LoVo (cell line): ENCODE measurements at regions not wholly inside any gene's neighbourhood (a gene's known extent, or its start where the extent isn't known, plus 50 kb on each side); places are given as distances from the start of the nearest gene placed in this dataset.
A peak's percentile ranks its signal among the peaks of the same experiment; 100 is the strongest.
"Not testable (repeated sequence)": the region's sequence is repeated elsewhere in the genome, so short reads cannot be mapped to it uniquely, and the experiment has no call there.

Experiments
- DNase-seq: peaks from one replicate; pipeline ENCODE4 v3.0.0-alpha.2; 2016; ENCODE audit warnings: low spot score

- DNase-seq = no peak
Observed at GRCh38 chr7:67301667-67302066, 305.0 kb downstream of the TYW1 start.

GRCh38 chr7:67302113-67303039, 305.7 kb downstream of the TYW1 start:
- peak; percentile 99 for DNase-seq

GRCh38 chr7:67304846-67305245, 308.2 kb downstream of the TYW1 start:
- DNase-seq = not testable (repeated sequence)

GRCh38 chr7:67306331-67306730, 309.7 kb downstream of the TYW1 start:
- no peak for DNase-seq

- no peak for DNase-seq
Observed at GRCh38 chr7:67309764-67310549, 313.3 kb downstream of the TYW1 start.

- DNase-seq = no peak
Observed at GRCh38 chr7:67311901-67312300, 315.3 kb downstream of the TYW1 start.

- DNase-seq = no peak
Observed at GRCh38 chr7:67313213-67313612, 316.6 kb downstream of the TYW1 start.

GRCh38 chr7:67316902-67317301, 320.3 kb downstream of the TYW1 start:
- not testable (repeated sequence) for DNase-seq

- not testable (repeated sequence) for DNase-seq
Observed at GRCh38 chr7:67328257-67328656, 331.6 kb downstream of the TYW1 start.

- not testable (repeated sequence) for DNase-seq
Observed at GRCh38 chr7:67335165-67335564, 338.5 kb downstream of the TYW1 start.

- not testable (repeated sequence) for DNase-seq
Observed at GRCh38 chr7:67335663-67336062, 339.0 kb downstream of the TYW1 start.

GRCh38 chr7:67338545-67338944, 341.9 kb downstream of the TYW1 start:
- not testable (repeated sequence) for DNase-seq

- DNase-seq = no peak
Observed at GRCh38 chr7:67341153-67341768, 344.6 kb downstream of the TYW1 start.

GRCh38 chr7:67343114-67343513, 346.5 kb downstream of the TYW1 start:
- no peak for DNase-seq

GRCh38 chr7:67343572-67343971, 346.9 kb downstream of the TYW1 start:
- DNase-seq = no peak

- DNase-seq = no peak
Observed at GRCh38 chr7:67344481-67345193, 348.0 kb downstream of the TYW1 start.

- no peak for DNase-seq
Observed at GRCh38 chr7:67346126-67346525, 349.5 kb downstream of the TYW1 start.

GRCh38 chr7:67346876-67347275, 350.2 kb downstream of the TYW1 start:
- no peak for DNase-seq

- no peak for DNase-seq
Observed at GRCh38 chr7:67348171-67348570, 351.5 kb downstream of the TYW1 start.

GRCh38 chr7:67357653-67358052, 361.0 kb downstream of the TYW1 start:
- DNase-seq = not testable (repeated sequence)

GRCh38 chr7:67358316-67358715, 361.7 kb downstream of the TYW1 start:
- DNase-seq = not testable (repeated sequence)

- DNase-seq = not testable (repeated sequence)
Observed at GRCh38 chr7:67358738-67359137, 362.1 kb downstream of the TYW1 start.
